HepG2 (cell line): ENCODE measurements at regions not wholly inside any gene's neighbourhood (a gene's known extent, or its start where the extent isn't known, plus 50 kb on each side); places are given as distances from the start of the nearest gene placed in this dataset.

Source experiments
- ATF1 ChIP-seq: IDR thresholded peaks from 2 replicates; pipeline ENCODE4 v1.6.1; 2016; ENCODE audit warnings: mild to moderate bottlenecking, control low read depth
- BHLHE40 ChIP-seq: IDR thresholded peaks from 2 replicates; pipeline ENCODE4 v1.6.1; 2011; ENCODE audit warnings: low read length, improper control_type of control experiment
- CEBPG ChIP-seq: IDR thresholded peaks from 2 replicates; pipeline ENCODE4 v1.6.1; 2016
- KLF6 ChIP-seq: IDR thresholded peaks from 2 replicates; pipeline ENCODE4 v1.8.0; 2016; ENCODE audit warnings: missing biosample characterization, missing genetic modification reagents
- KLF9 ChIP-seq: IDR thresholded peaks from 2 replicates; pipeline ENCODE4 v1.6.1; 2016; ENCODE audit warnings: low read depth
- KMT2B ChIP-seq: IDR thresholded peaks from 2 replicates; pipeline ENCODE4 v1.6.1; 2016; ENCODE audit warnings: missing genetic modification reagents, missing compliant biosample characterization
- NFATC3 ChIP-seq: sonication (generic); formaldehyde crosslinking; IDR thresholded peaks from 2 replicates; pipeline ENCODE4 v1.5.1; 2020; ENCODE audit warnings: mild to moderate bottlenecking, missing genetic modification reagents
- NR2F2 ChIP-seq: IDR thresholded peaks from 2 replicates; pipeline ENCODE4 v1.6.1; 2012; ENCODE audit warnings: low read depth, inconsistent platforms, borderline replicate concordance
- RARA ChIP-seq: IDR thresholded peaks from 2 replicates; pipeline ENCODE4 v1.6.1; 2016; ENCODE audit warnings: missing genetic modification reagents, missing compliant biosample characterization
- RCOR2 ChIP-seq: IDR thresholded peaks from 2 replicates; pipeline ENCODE4 v1.6.1; 2016; ENCODE audit warnings: missing biosample characterization, missing genetic modification reagents
- SMAD9 ChIP-seq: sonication (generic); formaldehyde crosslinking; IDR thresholded peaks from 2 replicates; pipeline ENCODE4 v1.5.1; 2020; ENCODE audit warnings: mild to moderate bottlenecking, missing genetic modification reagents
- SMC3 ChIP-seq: IDR thresholded peaks from 2 replicates; pipeline ENCODE4 v1.6.1; 2011; ENCODE audit warnings: low read length, improper control_type of control experiment
- SRF ChIP-seq: IDR thresholded peaks from 2 replicates; pipeline ENCODE4 v1.6.1; 2011; ENCODE audit warnings: mild to moderate bottlenecking, low read depth, low read length, moderate library complexity
- STAG1 ChIP-seq: sonication (generic); formaldehyde crosslinking; IDR thresholded peaks from 2 replicates; pipeline ENCODE4 v1.4.0; 2020; ENCODE audit warnings: missing genetic modification reagents
- SUZ12 ChIP-seq: fragments of 150-350 bp; IDR thresholded peaks from 2 replicates; pipeline ENCODE4 v1.6.1; 2014; ENCODE audit warnings: low read depth, low read length
- TAF1 ChIP-seq: sonication (generic); formaldehyde crosslinking; IDR thresholded peaks from 2 replicates; pipeline ENCODE4 v1.4.0; 2020; ENCODE audit warnings: missing genetic modification reagents
- ZNF10 ChIP-seq: sonication (generic); formaldehyde crosslinking; IDR thresholded peaks from 2 replicates; pipeline ENCODE4 v1.4.0; 2020; ENCODE audit warnings: mild to moderate bottlenecking, low read depth, missing genetic modification reagents, borderline replicate concordance
- ZNF350 ChIP-seq: sonication (generic); formaldehyde crosslinking; IDR thresholded peaks from 2 replicates; pipeline ENCODE4 v1.4.0; 2020; ENCODE audit warnings: mild to moderate bottlenecking, low read depth, missing genetic modification reagents, borderline replicate concordance
- ZNF468 ChIP-seq: sonication (generic); formaldehyde crosslinking; IDR thresholded peaks from 2 replicates; pipeline ENCODE4 v1.8.0; 2022; ENCODE audit warnings: mild to moderate bottlenecking, moderate library complexity, missing genetic modification reagents
- ZNF883 ChIP-seq: sonication (generic); formaldehyde crosslinking; IDR thresholded peaks from 2 replicates; pipeline ENCODE4 v1.5.1; 2020; ENCODE audit warnings: mild to moderate bottlenecking, missing genetic modification reagents; ENCODE audit errors: not compliant biosample characterization
- TF ChIP-seq, protein P1 (sequence below): sonication (generic); formaldehyde crosslinking; IDR thresholded peaks from 2 replicates; pipeline ENCODE4 v1.4.0; 2020; ENCODE audit warnings: missing genetic modification reagents, borderline replicate concordance
- TF ChIP-seq, protein P2 (sequence below): sonication (generic); formaldehyde crosslinking; IDR thresholded peaks from 2 replicates; pipeline ENCODE4 v1.4.0; 2020; ENCODE audit warnings: mild to moderate bottlenecking, missing genetic modification reagents
- TF ChIP-seq, protein P3 (sequence below): sonication (generic); formaldehyde crosslinking; IDR thresholded peaks from 2 replicates; pipeline ENCODE4 v1.4.0; 2020; ENCODE audit warnings: missing genetic modification reagents
- TF ChIP-seq, protein P4 (sequence below): IDR thresholded peaks from 2 replicates; pipeline ENCODE4 v1.6.1; 2016; ENCODE audit warnings: low read depth, borderline replicate concordance
- TF ChIP-seq, protein P5 (sequence below): sonication (generic); formaldehyde crosslinking; IDR thresholded peaks from 2 replicates; pipeline ENCODE4 v1.8.1; 2023; ENCODE audit warnings: mild to moderate bottlenecking, inconsistent platforms, moderate library complexity, missing genetic modification reagents, borderline replicate concordance

DNA sequence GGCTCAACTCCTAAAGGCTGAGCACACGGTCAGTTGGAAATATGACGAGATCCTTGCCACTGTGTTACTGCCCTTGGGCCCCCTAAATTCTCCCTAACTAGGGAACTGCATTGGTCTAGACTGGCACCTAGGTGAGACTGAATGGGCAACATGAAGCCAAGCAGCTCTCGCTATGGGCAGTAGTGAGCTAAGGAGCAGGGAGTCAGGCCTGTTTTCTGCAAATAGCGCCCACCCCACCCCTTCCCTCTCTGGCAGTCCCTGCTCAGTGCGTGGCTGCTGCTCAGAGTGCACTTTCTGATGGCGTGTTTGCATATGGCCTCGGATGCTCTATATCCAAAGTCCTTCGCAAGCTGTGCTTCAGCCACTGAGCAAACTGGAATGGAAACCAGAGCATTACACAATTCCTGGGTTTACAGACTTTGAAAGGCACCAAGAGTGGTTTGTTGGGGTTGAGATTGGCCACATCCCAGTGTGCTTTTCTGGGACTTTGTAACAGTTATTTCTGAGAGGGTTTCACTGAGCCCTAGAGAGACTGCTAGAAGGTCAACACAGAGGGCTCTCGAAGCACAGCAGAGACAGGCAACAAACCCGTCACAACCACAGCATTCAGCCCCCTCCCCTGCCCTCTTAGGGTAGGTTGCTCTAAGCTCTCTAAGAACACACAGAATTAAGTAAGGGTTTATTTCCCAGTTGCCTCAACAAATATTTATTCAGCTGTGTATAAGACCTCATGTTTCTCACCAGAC, 419.9 kb downstream of the STK39 start (continued):
- TF ChIP-seq, protein P1, sequence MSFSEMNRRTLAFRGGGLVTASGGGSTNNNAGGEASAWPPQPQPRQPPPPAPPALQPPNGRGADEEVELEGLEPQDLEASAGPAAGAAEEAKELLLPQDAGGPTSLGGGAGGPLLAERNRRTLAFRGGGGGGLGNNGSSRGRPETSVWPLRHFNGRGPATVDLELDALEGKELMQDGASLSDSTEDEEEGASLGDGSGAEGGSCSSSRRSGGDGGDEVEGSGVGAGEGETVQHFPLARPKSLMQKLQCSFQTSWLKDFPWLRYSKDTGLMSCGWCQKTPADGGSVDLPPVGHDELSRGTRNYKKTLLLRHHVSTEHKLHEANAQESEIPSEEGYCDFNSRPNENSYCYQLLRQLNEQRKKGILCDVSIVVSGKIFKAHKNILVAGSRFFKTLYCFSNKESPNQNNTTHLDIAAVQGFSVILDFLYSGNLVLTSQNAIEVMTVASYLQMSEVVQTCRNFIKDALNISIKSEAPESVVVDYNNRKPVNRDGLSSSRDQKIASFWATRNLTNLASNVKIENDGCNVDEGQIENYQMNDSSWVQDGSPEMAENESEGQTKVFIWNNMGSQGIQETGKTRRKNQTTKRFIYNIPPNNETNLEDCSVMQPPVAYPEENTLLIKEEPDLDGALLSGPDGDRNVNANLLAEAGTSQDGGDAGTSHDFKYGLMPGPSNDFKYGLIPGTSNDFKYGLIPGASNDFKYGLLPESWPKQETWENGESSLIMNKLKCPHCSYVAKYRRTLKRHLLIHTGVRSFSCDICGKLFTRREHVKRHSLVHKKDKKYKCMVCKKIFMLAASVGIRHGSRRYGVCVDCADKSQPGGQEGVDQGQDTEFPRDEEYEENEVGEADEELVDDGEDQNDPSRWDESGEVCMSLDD, result peak; percentile 70; the same call in 1 of the 2 replicates
- TF ChIP-seq, protein P2, sequence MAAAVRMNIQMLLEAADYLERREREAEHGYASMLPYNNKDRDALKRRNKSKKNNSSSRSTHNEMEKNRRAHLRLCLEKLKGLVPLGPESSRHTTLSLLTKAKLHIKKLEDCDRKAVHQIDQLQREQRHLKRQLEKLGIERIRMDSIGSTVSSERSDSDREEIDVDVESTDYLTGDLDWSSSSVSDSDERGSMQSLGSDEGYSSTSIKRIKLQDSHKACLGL (CRISPR knock-in tag), result no peak
- peak; percentile 28; the same call in 1 of the 2 replicates for TF ChIP-seq SRF
- TF ChIP-seq NFATC3 (CRISPR knock-in tag), result no peak
- TF ChIP-seq ZNF883 (CRISPR knock-in tag), result peak; percentile 71
- TF ChIP-seq, protein P3, sequence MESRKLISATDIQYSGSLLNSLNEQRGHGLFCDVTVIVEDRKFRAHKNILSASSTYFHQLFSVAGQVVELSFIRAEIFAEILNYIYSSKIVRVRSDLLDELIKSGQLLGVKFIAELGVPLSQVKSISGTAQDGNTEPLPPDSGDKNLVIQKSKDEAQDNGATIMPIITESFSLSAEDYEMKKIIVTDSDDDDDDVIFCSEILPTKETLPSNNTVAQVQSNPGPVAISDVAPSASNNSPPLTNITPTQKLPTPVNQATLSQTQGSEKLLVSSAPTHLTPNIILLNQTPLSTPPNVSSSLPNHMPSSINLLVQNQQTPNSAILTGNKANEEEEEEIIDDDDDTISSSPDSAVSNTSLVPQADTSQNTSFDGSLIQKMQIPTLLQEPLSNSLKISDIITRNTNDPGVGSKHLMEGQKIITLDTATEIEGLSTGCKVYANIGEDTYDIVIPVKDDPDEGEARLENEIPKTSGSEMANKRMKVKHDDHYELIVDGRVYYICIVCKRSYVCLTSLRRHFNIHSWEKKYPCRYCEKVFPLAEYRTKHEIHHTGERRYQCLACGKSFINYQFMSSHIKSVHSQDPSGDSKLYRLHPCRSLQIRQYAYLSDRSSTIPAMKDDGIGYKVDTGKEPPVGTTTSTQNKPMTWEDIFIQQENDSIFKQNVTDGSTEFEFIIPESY, result peak; percentile 40
- no peak for TF ChIP-seq ZNF468 (CRISPR knock-in tag)
- TF ChIP-seq RCOR2 (CRISPR knock-in tag), result peak; percentile 99
- TF ChIP-seq, protein P4, sequence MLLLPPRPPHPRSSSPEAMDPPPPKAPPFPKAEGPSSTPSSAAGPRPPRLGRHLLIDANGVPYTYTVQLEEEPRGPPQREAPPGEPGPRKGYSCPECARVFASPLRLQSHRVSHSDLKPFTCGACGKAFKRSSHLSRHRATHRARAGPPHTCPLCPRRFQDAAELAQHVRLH (CRISPR knock-in tag), result peak; percentile 93; the same call in 1 of the 2 replicates
- peak; percentile 61 for TF ChIP-seq SMC3
- TF ChIP-seq ATF1, result peak; percentile 75; the same call in 1 of the 2 replicates
- 0 out of 2 replicates have a peak, but pooled peaks have one; percentile 60 for TF ChIP-seq SMAD9 (CRISPR knock-in tag)
- TF ChIP-seq CEBPG (CRISPR knock-in tag), result peak; percentile 99
- TF ChIP-seq NR2F2, result peak; percentile 54; the same call in 1 of the 2 replicates
- no peak for TF ChIP-seq ZNF10 (CRISPR knock-in tag)
- peak; percentile 99; the same call in 1 of the 2 replicates for TF ChIP-seq ZNF350 (CRISPR knock-in tag)
- TF ChIP-seq SUZ12, result no peak
- TF ChIP-seq TAF1 (CRISPR knock-in tag), result peak; percentile 57
- no peak; the same call in 1 of the 2 replicates for TF ChIP-seq KMT2B (CRISPR knock-in tag)
- TF ChIP-seq STAG1 (CRISPR knock-in tag), result peak; percentile 54
- TF ChIP-seq RARA, result peak; percentile 88
- TF ChIP-seq, protein P5, sequence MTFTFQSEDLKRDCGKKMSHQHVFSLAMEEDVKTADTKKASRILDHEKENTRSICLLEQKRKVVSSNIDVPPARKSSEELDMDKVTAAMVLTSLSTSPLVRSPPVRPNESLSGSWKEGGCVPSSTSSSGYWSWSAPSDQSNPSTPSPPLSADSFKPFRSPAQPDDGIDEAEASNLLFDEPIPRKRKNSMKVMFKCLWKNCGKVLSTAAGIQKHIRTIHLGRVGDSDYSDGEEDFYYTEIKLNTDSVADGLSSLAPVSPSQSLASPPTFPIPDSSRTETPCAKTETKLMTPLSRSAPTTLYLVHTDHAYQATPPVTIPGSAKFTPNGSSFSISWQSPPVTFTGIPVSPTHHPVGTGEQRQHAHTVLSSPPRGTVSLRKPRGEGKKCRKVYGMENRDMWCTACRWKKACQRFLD (CRISPR knock-in tag), result peak; percentile 93; the same call in 1 of the 2 replicates
- TF ChIP-seq KLF9 (CRISPR knock-in tag), result peak; percentile 96; the same call in 1 of the 2 replicates
- no peak; the same call in 1 of the 2 replicates for TF ChIP-seq BHLHE40
- TF ChIP-seq KLF6 (CRISPR knock-in tag), result peak; percentile 77
